ENCODE measurements at regions not wholly inside any gene's neighbourhood (a gene's known extent, or its start where the extent isn't known, plus 50 kb on each side); places are given as distances from the start of the nearest gene placed in this dataset.
"Not testable (repeated sequence)": the region's sequence is repeated elsewhere in the genome, so short reads cannot be mapped to it uniquely, and the experiment has no call there.

GRCh38 chr15:91358405-91358804 is 258.3 kb downstream of the SV2B start:
- no peak overlapping the region for H3K27ac Mint-ChIP-seq
- Histone ChIP-seq H3K36me3 (no peaks in the 10 kb centered on the region), H3K27ac (no peak overlapping the region), H4K20me1 (ENCODE audit: low read depth) (no peaks in the 10 kb centered on the region), H3K4me2 (no peak overlapping the region), H3K4me3 (no peak overlapping the region), H3F3A (ENCODE audit: low read depth) (no peaks in the 10 kb centered on the region), H3K79me2 (ENCODE audit: low read depth) (no peaks in the 10 kb centered on the region), H3K4me1 (peaks cover 7% of the 10 kb centered on the region), H3K27me3 (no peaks in the 10 kb centered on the region), H2AFZ (replicated peaks) (no peak overlapping the region), H3K9ac (no peak overlapping the region), H3K9me3 (ENCODE audit: low read depth) (no peaks in the 10 kb centered on the region)
- DNase-seq (ENCODE audit: low spot score) = no peak
- TF ChIP-seq EZH2phosphoT487 (IDR thresholded peaks at IDR 0.05) (no peak), CTCF (IDR thresholded peaks at IDR 0.05) (no peak)
- H3K27me3 Mint-ChIP-seq (ENCODE audit: insufficient read depth, low read depth) = no peaks in the 10 kb centered on the region
- H3K4me1 Mint-ChIP-seq = no peaks in the 10 kb centered on the region
- H3K9me3 Mint-ChIP-seq = peaks cover 3% of the 10 kb centered on the region
- no peak overlapping the region for H3K4me3 Mint-ChIP-seq
- H3K36me3 Mint-ChIP-seq = no peaks in the 10 kb centered on the region

GRCh38 chr15:91361696-91362095 is 261.6 kb downstream of the SV2B start:
- not testable (repeated sequence) for H3K27ac Mint-ChIP-seq, H3K27me3 ChIP-seq

GRCh38 chr15:91366111-91366510 is 266.1 kb downstream of the SV2B start:
- no peaks in the 10 kb centered on the region for H3K27me3 Mint-ChIP-seq (ENCODE audit: insufficient read depth, low read depth)
- TF ChIP-seq CTCF (IDR thresholded peaks at IDR 0.05) (no peak), EZH2phosphoT487 (IDR thresholded peaks at IDR 0.05) (no peak), EZH2 (IDR thresholded peaks at IDR 0.05) (no peak)
- H2AFZ ChIP-seq (replicated peaks) = no peak overlapping the region

More at GRCh38 chr15:91361696-91362095, 261.6 kb downstream of the SV2B start:
- not testable (repeated sequence) for DNase-seq (ENCODE audit: low spot score); H3K4me2 ChIP-seq; H3K27ac ChIP-seq; H3K36me3 Mint-ChIP-seq; H3K9me3 Mint-ChIP-seq; H4K20me1 ChIP-seq (ENCODE audit: low read depth); H2AFZ ChIP-seq (replicated peaks); H3K9me3 ChIP-seq (ENCODE audit: low read depth); H3K4me3 ChIP-seq; H3K4me1 ChIP-seq; H3K4me1 Mint-ChIP-seq; H3K79me2 ChIP-seq (ENCODE audit: low read depth); H3K36me3 ChIP-seq; H3K4me3 Mint-ChIP-seq; H3K27me3 Mint-ChIP-seq (ENCODE audit: insufficient read depth, low read depth); H3K9ac ChIP-seq; H3F3A ChIP-seq (ENCODE audit: low read depth)

GRCh38 chr15:91368611-91369010 is 268.6 kb downstream of the SV2B start:
- no peaks in the 10 kb centered on the region for H3K27me3 Mint-ChIP-seq (ENCODE audit: insufficient read depth, low read depth)

More at GRCh38 chr15:91366111-91366510, 266.1 kb downstream of the SV2B start:
- Histone ChIP-seq H3K9ac (no peak overlapping the region), H3K27me3 (no peaks in the 10 kb centered on the region), H3F3A (ENCODE audit: low read depth) (no peaks in the 10 kb centered on the region), H3K27ac (no peak overlapping the region), H3K4me2 (no peak overlapping the region), H3K9me3 (ENCODE audit: low read depth) (no peaks in the 10 kb centered on the region), H3K4me1 (no peaks in the 10 kb centered on the region), H4K20me1 (ENCODE audit: low read depth) (no peaks in the 10 kb centered on the region), H3K36me3 (no peaks in the 10 kb centered on the region), H3K4me3 (no peak overlapping the region), H3K79me2 (ENCODE audit: low read depth) (no peaks in the 10 kb centered on the region)
- Mint-ChIP-seq H3K36me3 (no peaks in the 10 kb centered on the region), H3K27ac (no peak overlapping the region), H3K4me3 (no peak overlapping the region), H3K4me1 (peaks cover 4% of the 10 kb centered on the region), H3K9me3 (peaks cover 3% of the 10 kb centered on the region)
- DNase-seq (ENCODE audit: low spot score) = no peak

More at GRCh38 chr15:91368611-91369010, 268.6 kb downstream of the SV2B start:
- H2AFZ ChIP-seq (replicated peaks) = peak overlapping the region; percentile 89
- H3K27me3 ChIP-seq = no peaks in the 10 kb centered on the region
- H3K9ac ChIP-seq = no peak overlapping the region
- H3K27ac ChIP-seq = no peak overlapping the region
- H3K4me3 ChIP-seq = no peak overlapping the region
- no peak overlapping the region for H3K27ac Mint-ChIP-seq
- peaks cover 4% of the 10 kb centered on the region for H3K4me1 Mint-ChIP-seq
- no peak for TF ChIP-seq EZH2phosphoT487 (IDR thresholded peaks at IDR 0.05)
- no peak for TF ChIP-seq CTCF (IDR thresholded peaks at IDR 0.05)
- no peak for TF ChIP-seq EZH2 (IDR thresholded peaks at IDR 0.05)
- peaks cover 6% of the 10 kb centered on the region for H3K9me3 ChIP-seq (ENCODE audit: low read depth)
- no peaks in the 10 kb centered on the region for H4K20me1 ChIP-seq (ENCODE audit: low read depth)
- no peak overlapping the region for H3K4me3 Mint-ChIP-seq
- no peaks in the 10 kb centered on the region for H3K36me3 ChIP-seq
- no peaks in the 10 kb centered on the region for H3K4me1 ChIP-seq
- H3K36me3 Mint-ChIP-seq = no peaks in the 10 kb centered on the region
- no peaks in the 10 kb centered on the region for H3K79me2 ChIP-seq (ENCODE audit: low read depth)
- peaks cover 11% of the 10 kb centered on the region for H3K9me3 Mint-ChIP-seq
- no peaks in the 10 kb centered on the region for H3F3A ChIP-seq (ENCODE audit: low read depth)
- no peak overlapping the region for H3K4me2 ChIP-seq
- DNase-seq (ENCODE audit: low spot score) = peak; percentile 15

All from neural progenitor cell (in vitro differentiated cells).